Spleen (tissue), 11 donors: ENCODE measurements at regions not wholly inside any gene's neighbourhood (a gene's known extent, or its start where the extent isn't known, plus 50 kb on each side); places are given as distances from the start of the nearest gene placed in this dataset.

Source experiments
- DNase-seq: peaks from one replicate; pipeline ENCODE4 v3.0.0-alpha.2; 2020
- H3K27ac ChIP-seq, 8 donors: fragments of 200-600 bp; sonication (generic) in 7 of 8; 1 replicate in 4 of 8; 2 replicates in 4 of 8; pipeline versions ENCODE4 v1.5.0 to v1.8.0; 2016 to 2021; ENCODE audit warnings: inconsistent platforms in 4 of 8, mild to moderate bottlenecking in 4 of 8, moderate library complexity in 1 of 8
- H3K27me3 ChIP-seq, 7 donors: fragments of 200-600 bp; sonication (generic) in 6 of 7; replicated peaks in 1 of 7; 1 replicate in 4 of 7; 2 replicates in 3 of 7; pipeline versions ENCODE4 v1.5.0 to v1.8.0; 2016 to 2021; ENCODE audit warnings: inconsistent platforms in 3 of 7, mild to moderate bottlenecking in 1 of 7
- H3K36me3 ChIP-seq, 6 donors: fragments of 200-600 bp; sonication (generic) in 5 of 6; 1 replicate in 4 of 6; 2 replicates in 2 of 6; pipeline versions ENCODE4 v1.5.0 to v1.8.0; 2016 to 2021; ENCODE audit warnings: inconsistent platforms in 2 of 6
- H3K4me1 ChIP-seq, 6 donors: fragments of 200-600 bp; sonication (generic) in 5 of 6; 1 replicate in 3 of 6; 2 replicates in 3 of 6; pipeline versions ENCODE4 v1.5.0 to v1.8.0; 2016 to 2021; ENCODE audit warnings: inconsistent platforms in 3 of 6
- H3K4me3 ChIP-seq, 8 donors: fragments of 200-600 bp; sonication (generic) in 7 of 8; 1 replicate in 4 of 8; 2 replicates in 4 of 8; pipeline versions ENCODE4 v1.5.0 to v1.8.0; 2016 to 2021; ENCODE audit warnings: inconsistent platforms in 4 of 8, mild to moderate bottlenecking in 4 of 8, moderate library complexity in 2 of 8
- H3K9me3 ChIP-seq, 8 donors: fragments of 200-600 bp; sonication (generic) in 7 of 8; 1 replicate in 4 of 8; 2 replicates in 4 of 8; pipeline versions ENCODE4 v1.5.0 to v1.8.0; 2016 to 2021; ENCODE audit warnings: inconsistent platforms in 4 of 8
- POLR2A ChIP-seq, 3 donors: fragments of 450-650 bp; IDR thresholded peaks; one replicate each; pipeline ENCODE4 v1.5.1; 2017; ENCODE audit warnings: antibody characterized with exemption in 3 of 3, mild to moderate bottlenecking in 1 of 3
- POLR2AphosphoS5 ChIP-seq, 3 donors: sonication (generic); formaldehyde crosslinking; IDR thresholded peaks; one replicate each; pipeline ENCODE4 v1.5.1; 2017; ENCODE audit warnings: antibody characterized with exemption in 3 of 3
- WGBS, 5 donors: extraction: QIAGEN DNeasy Blood & Tissue Kit in 3 of 5; methylation state at CpG; one replicate each; pipeline versions ENCODE4 v1.1.5 to v1.1.7; 2013 to 2018; 5-methylcytosine and 5-hydroxymethylcytosine counted together
- intact Hi-C: fragments of 100-400 bp; cut with DNase I; formaldehyde crosslinking; loops from one replicate; pipeline ENCODE4 v1.15.0; 2023; ENCODE audit warnings: low total_unique reads
- TF ChIP-seq, protein P1 (sequence below), 11 experiments: fragments of 200-600 bp in 7 of 11; fragments of 450-650 bp in 4 of 11; sonication (generic) in 4 of 11; IDR thresholded peaks in 8 of 11; conservative IDR thresholded peaks in 3 of 11; 1 replicate in 7 of 11; 2 replicates in 4 of 11; pipeline versions ENCODE4 v1.4.0 to v1.8.0; 2016 to 2021; ENCODE audit warnings: antibody characterized with exemption in 11 of 11, inconsistent platforms in 4 of 11, mild to moderate bottlenecking in 1 of 11
- donor health status: healthy with polysubstance abuse.
- donor health status: DM: no; HTN: no; CAD: no; lungs with moderate emphysema.
- donor health status: DM: no; HTN: no; CAD: no.
- donor health status: Bipolar disorder and iron deficiency.
- donor health status: healthy.
- donor health status: DM: no; HTN: no; CAD: no.
- donor health status: DM: yes; HTN: yes; CAD: no.

DNA sequence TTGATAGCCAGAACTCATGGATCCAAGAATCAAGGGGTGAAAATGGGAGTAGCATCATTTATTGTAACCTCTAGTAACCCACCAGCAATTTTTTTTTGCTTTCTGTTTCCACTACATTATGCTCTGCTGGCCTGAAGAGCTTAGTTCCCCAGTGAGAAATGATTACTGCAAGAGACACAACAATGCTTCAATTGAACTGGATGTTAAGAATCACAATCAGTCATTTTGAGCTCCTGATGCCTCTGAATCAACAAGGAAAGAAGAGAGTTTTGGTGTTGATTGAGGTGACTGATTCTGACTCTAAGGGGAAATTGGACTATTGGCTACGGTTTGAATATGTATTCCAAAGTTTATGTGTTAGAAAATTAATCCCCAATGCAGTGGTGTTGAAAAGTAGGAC lies 1084.4 kb downstream of the SLITRK1 start:
- intact Hi-C loops: no loop called here
- TF ChIP-seq, protein P1, sequence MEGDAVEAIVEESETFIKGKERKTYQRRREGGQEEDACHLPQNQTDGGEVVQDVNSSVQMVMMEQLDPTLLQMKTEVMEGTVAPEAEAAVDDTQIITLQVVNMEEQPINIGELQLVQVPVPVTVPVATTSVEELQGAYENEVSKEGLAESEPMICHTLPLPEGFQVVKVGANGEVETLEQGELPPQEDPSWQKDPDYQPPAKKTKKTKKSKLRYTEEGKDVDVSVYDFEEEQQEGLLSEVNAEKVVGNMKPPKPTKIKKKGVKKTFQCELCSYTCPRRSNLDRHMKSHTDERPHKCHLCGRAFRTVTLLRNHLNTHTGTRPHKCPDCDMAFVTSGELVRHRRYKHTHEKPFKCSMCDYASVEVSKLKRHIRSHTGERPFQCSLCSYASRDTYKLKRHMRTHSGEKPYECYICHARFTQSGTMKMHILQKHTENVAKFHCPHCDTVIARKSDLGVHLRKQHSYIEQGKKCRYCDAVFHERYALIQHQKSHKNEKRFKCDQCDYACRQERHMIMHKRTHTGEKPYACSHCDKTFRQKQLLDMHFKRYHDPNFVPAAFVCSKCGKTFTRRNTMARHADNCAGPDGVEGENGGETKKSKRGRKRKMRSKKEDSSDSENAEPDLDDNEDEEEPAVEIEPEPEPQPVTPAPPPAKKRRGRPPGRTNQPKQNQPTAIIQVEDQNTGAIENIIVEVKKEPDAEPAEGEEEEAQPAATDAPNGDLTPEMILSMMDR (IDR thresholded peaks at IDR 0.05 in 8 of 11, conservative IDR thresholded peaks at IDR 0.05 in 3 of 11): no peak
- TF ChIP-seq POLR2AphosphoS5 (IDR thresholded peaks at IDR 0.05): no peak
- TF ChIP-seq POLR2A (IDR thresholded peaks at IDR 0.05): no peak
- no peak for DNase-seq
- Histone ChIP-seq H3K36me3 (no peaks in the 10 kb centered on the region), H3K4me3 (no peak overlapping the region), H3K9me3 (peaks cover 0 to 5% (median 0%) of the 10 kb centered on the region in 8 donors), H3K27me3 (no peaks in the 10 kb centered on the region), H3K4me1 (no peaks in the 10 kb centered on the region), H3K27ac (no peak overlapping the region)
- 45 to 63% (median 57%) methylated on average over 1 of the region's 1 CpG for WGBS, 5 donors

DNA sequence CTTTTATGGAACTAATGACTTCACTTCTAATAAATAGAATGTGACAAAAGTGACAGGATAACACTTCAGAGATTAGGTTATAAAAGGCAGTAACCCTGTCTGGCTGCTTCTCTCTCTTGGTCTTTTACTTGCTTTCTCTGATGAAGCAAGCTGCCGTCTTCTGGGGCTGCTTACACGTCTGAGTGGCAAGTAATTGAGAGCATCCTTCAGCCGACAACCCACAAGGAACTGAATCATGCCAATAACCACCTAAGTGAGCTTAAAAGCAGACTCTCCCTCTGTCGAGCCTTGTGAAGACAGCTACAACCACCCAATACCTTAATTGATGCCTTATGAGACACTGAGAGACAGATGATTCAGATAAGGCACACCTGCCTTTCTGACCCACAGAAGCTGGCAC lies 1091.2 kb downstream of the SLITRK1 start:
- intact Hi-C loops: no loop called here

DNA sequence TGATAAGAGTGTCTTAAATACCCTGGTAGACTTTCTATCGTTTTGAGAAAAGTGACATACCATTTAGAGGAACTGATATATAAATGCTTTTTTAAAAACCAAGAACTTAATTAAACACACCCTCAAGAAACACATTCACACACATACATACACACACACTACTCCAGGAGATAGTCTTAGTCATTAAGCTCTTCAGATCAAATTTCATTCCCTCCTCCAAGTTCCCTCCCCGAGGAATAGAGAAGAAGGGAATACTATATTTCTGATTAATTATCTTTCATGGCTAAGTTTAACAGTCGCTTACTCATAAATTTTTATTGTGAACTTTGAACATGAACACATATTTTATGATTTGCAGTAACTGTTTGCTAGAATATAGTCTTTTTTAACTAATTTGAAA lies 1109.5 kb downstream of the SLITRK1 start:
- DNase-seq: no peak
- TF ChIP-seq POLR2A (IDR thresholded peaks at IDR 0.05) (no peak), POLR2AphosphoS5 (IDR thresholded peaks at IDR 0.05) (no peak)
- TF ChIP-seq, protein P1 (IDR thresholded peaks at IDR 0.05 in 8 of 11, conservative IDR thresholded peaks at IDR 0.05 in 3 of 11): no peak
- intact Hi-C loops: no loop called here
- WGBS, 5 donors: 47 to 73% (median 64%) methylated on average over 3 of the region's 3 CpGs
- Histone ChIP-seq H3K27me3 (no peaks in the 10 kb centered on the region), H3K9me3 (peaks cover 0 to 8% (median 4%) of the 10 kb centered on the region in 8 donors), H3K4me1 (no peaks in the 10 kb centered on the region), H3K4me3 (no peak overlapping the region), H3K36me3 (no peaks in the 10 kb centered on the region), H3K27ac (no peak overlapping the region)

More for the DNA sequence above, 1091.2 kb downstream of the SLITRK1 start:
- no peak overlapping the region for H3K27ac ChIP-seq
- no peak for TF ChIP-seq POLR2A (IDR thresholded peaks at IDR 0.05)
- no peak overlapping the region for H3K4me3 ChIP-seq
- WGBS, 5 donors: 61 to 74% (median 70%) methylated on average over 4 of the region's 4 CpGs
- no peak for DNase-seq
- no peaks in the 10 kb centered on the region for H3K36me3 ChIP-seq
- no peaks in the 10 kb centered on the region for H3K27me3 ChIP-seq
- H3K4me1 ChIP-seq: no peaks in the 10 kb centered on the region
- H3K9me3 ChIP-seq: no peaks in the 10 kb centered on the region

DNA sequence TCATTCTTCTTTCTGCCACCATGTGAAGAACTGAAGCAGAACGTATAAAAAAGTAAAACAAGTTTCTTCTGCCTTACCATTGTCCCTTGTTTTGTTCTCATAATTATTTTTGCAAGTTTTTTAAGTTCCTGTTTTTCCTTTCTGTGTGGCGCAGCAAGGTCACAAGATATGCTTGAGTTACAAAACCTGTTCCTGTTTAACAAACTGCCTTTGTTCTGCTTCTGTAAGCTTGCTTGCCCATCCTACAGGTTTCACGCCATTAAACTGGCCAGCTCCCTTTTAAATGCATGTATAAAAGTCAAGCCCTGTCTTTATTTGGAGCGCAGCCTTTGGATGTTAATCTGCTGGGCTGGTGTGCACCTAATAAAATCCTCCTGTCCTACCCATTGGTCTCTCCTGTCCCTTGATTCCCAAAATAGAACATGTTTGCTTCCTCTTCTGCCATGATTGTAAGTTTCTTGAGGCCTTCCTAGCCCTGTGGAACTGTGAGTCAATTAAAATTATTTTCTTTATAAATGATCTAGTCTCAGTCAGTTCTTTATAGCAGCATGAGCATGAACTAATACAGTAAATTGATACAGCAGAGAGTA lies 1115.4 kb downstream of the SLITRK1 start:
- TF ChIP-seq POLR2AphosphoS5 (IDR thresholded peaks at IDR 0.05) (no peak), POLR2A (IDR thresholded peaks at IDR 0.05) (no peak)
- TF ChIP-seq, protein P1 (IDR thresholded peaks at IDR 0.05 in 8 of 11, conservative IDR thresholded peaks at IDR 0.05 in 3 of 11): no peak
- no peak for DNase-seq
- 19 to 70% (median 60%) methylated on average over 4 of the region's 4 CpGs for WGBS, 5 donors
- Histone ChIP-seq H3K27me3 (no peaks in the 10 kb centered on the region), H3K4me3 (no peak overlapping the region), H3K4me1 (no peaks in the 10 kb centered on the region), H3K27ac (peak overlapping the region in 3 of 8 donors; percentile 16 to 72 (median 62)), H3K9me3 (peaks cover 0 to 26% (median 23%) of the 10 kb centered on the region in 8 donors), H3K36me3 (no peaks in the 10 kb centered on the region)
- intact Hi-C loops: no loop called here
